Fibroblast of lung (primary cell): ENCODE measurements at regions not wholly inside any gene's neighbourhood (a gene's known extent, or its start where the extent isn't known, plus 50 kb on each side); places are given as distances from the start of the nearest gene placed in this dataset.

Experiments
- DNase-seq, 2 donors: peaks; one replicate each; pipeline versions ENCODE4 v3.0.0 to v3.0.0-alpha.2; 2010; ENCODE audit warnings: low read depth in 2 of 2
- H2AFZ ChIP-seq: 2 replicates; pipeline ENCODE4 v1.5.1; 2012; ENCODE audit warnings: low read length, control low read depth, inconsistent platforms
- H3K27ac ChIP-seq: 2 replicates; pipeline ENCODE4 v1.5.1; 2011; ENCODE audit warnings: low read length, control low read depth; ENCODE audit not compliant: insufficient read depth
- H3K27me3 ChIP-seq: 2 replicates; pipeline ENCODE4 v1.5.1; 2011; ENCODE audit warnings: mild to moderate bottlenecking, low read length; ENCODE audit not compliant: control insufficient read depth, insufficient read depth
- H3K36me3 ChIP-seq: 2 replicates; pipeline ENCODE4 v1.5.1; 2011; ENCODE audit warnings: low read length; ENCODE audit not compliant: control insufficient read depth, insufficient read depth
- H3K4me1 ChIP-seq: 2 replicates; pipeline ENCODE4 v1.5.1; 2011; ENCODE audit warnings: low read length; ENCODE audit not compliant: control insufficient read depth, insufficient read depth; ENCODE audit errors: extremely low read depth
- H3K4me2 ChIP-seq: 2 replicates; pipeline ENCODE4 v1.5.1; 2011; ENCODE audit warnings: low read length, control low read depth; ENCODE audit not compliant: insufficient read depth; ENCODE audit errors: extremely low read depth
- H3K4me3 ChIP-seq, 4 experiments: fragments of 200-600 bp in 1 of 4; sonication (generic) in 1 of 4; replicated peaks in 1 of 4; 2 replicates each; pipeline ENCODE4 v1.5.1; 2011 to 2016; ENCODE audit warnings: low read length in 4 of 4, low read depth in 3 of 4, mild to moderate bottlenecking in 3 of 4, control low read depth in 2 of 4, inconsistent platforms in 1 of 4, mixed read lengths in 1 of 4; ENCODE audit not compliant: insufficient read depth in 1 of 4; ENCODE audit errors: control extremely low read depth in 1 of 4
- H3K79me2 ChIP-seq: 2 replicates; pipeline ENCODE4 v1.5.1; 2012; ENCODE audit warnings: mild to moderate bottlenecking, low read length, inconsistent platforms; ENCODE audit not compliant: control insufficient read depth, insufficient read depth
- H3K9ac ChIP-seq: 2 replicates; pipeline ENCODE4 v1.5.1; 2011; ENCODE audit warnings: mild to moderate bottlenecking, low read length, control low read depth; ENCODE audit not compliant: insufficient read depth
- H3K9me3 ChIP-seq: 2 replicates; pipeline ENCODE4 v1.5.1; 2012; ENCODE audit warnings: low read depth, low read length; ENCODE audit not compliant: control insufficient read depth, insufficient read depth
- H4K20me1 ChIP-seq: 2 replicates; pipeline ENCODE4 v1.5.1; 2011; ENCODE audit warnings: low read length; ENCODE audit not compliant: control insufficient read depth, insufficient read depth; ENCODE audit errors: extremely low read depth
- EZH2 ChIP-seq: IDR thresholded peaks from 2 replicates; pipeline ENCODE4 v1.5.1; 2012; ENCODE audit warnings: low read length, control low read depth, mild to moderate bottlenecking; ENCODE audit errors: missing control alignments
- TF ChIP-seq, protein P1 (sequence below), 2 donors: IDR thresholded peaks in 1 of 2; conservative IDR thresholded peaks in 1 of 2; 1 replicate in 1 of 2; 2 replicates in 1 of 2; pipeline ENCODE4 v1.5.1; 2011 to 2012; ENCODE audit warnings: low read length in 2 of 2, control low read depth in 1 of 2, inconsistent platforms in 1 of 2, low read depth in 1 of 2, mild to moderate bottlenecking in 1 of 2

DNA sequence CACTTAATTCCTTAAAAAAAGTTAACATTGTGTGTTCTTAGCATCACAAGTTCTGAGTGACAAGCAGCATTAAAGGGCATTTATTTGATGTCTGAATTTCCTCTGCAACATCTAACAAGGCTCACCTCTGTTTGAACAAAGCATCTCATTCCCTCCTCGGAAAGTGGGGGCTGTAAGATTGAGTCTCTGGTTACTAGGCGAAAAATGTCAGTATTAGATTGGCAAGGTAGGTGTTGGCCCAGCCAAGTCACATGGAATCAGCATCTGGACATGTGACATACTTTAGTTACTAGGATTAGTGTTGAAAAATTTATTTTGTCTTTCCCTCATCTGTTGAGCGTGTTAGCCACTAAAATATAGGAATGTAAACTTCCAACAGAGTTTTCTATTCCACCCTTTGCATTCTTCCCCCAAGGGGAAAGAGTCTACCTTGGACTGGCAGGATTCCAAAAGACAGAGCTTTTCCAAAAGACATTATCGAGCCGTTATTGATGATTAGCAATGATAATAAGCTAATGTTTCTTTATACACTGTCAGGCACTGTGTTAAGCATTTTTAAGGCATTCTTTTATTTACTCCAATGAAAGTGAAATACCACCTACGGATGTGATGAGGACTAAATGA, 194.9 kb upstream of the BTG1 start:
- no peak for TF ChIP-seq EZH2
- TF ChIP-seq, protein P1, sequence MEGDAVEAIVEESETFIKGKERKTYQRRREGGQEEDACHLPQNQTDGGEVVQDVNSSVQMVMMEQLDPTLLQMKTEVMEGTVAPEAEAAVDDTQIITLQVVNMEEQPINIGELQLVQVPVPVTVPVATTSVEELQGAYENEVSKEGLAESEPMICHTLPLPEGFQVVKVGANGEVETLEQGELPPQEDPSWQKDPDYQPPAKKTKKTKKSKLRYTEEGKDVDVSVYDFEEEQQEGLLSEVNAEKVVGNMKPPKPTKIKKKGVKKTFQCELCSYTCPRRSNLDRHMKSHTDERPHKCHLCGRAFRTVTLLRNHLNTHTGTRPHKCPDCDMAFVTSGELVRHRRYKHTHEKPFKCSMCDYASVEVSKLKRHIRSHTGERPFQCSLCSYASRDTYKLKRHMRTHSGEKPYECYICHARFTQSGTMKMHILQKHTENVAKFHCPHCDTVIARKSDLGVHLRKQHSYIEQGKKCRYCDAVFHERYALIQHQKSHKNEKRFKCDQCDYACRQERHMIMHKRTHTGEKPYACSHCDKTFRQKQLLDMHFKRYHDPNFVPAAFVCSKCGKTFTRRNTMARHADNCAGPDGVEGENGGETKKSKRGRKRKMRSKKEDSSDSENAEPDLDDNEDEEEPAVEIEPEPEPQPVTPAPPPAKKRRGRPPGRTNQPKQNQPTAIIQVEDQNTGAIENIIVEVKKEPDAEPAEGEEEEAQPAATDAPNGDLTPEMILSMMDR (conservative IDR thresholded peaks at IDR 0.05 in 1 of 2, IDR thresholded peaks at IDR 0.05 in 1 of 2; ENCODE audit: low read depth in 1 of 2, low read length in 2 of 2), result no peak
- H3K27ac ChIP-seq, result no peak overlapping the region
- no peak overlapping the region for H2AFZ ChIP-seq
- H3K9me3 ChIP-seq, result no peaks in the 10 kb centered on the region
- H4K20me1 ChIP-seq, result no peaks in the 10 kb centered on the region
- H3K4me2 ChIP-seq, result no peak overlapping the region
- H3K27me3 ChIP-seq, result no peaks in the 10 kb centered on the region
- H3K9ac ChIP-seq, result no peak overlapping the region
- no peak for DNase-seq
- no peak overlapping the region for H3K4me3 ChIP-seq
- H3K79me2 ChIP-seq, result no peaks in the 10 kb centered on the region
- H3K4me1 ChIP-seq, result no peaks in the 10 kb centered on the region
- no peaks in the 10 kb centered on the region for H3K36me3 ChIP-seq

DNA sequence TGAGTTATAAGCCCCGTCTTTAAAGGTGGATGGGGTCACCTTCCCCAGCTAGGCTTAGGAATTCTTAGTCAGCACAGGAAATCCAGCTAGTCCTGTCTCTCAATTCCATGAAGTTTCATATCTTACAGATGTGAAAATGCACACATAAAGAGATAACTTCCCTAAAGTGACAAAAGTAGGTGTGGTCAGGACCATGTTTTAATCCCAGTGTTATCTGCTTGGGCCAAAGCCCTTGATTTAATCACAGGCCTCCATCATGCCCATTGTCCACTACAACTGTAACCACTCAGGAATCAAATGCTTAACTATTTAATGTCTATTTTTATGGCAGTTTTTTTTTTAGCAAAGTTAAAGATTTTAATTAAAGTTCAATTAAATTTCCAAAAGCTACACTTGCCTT, 194.4 kb upstream of the BTG1 start:
- TF ChIP-seq EZH2, result no peak
- TF ChIP-seq, protein P1 (conservative IDR thresholded peaks at IDR 0.05 in 1 of 2, IDR thresholded peaks at IDR 0.05 in 1 of 2; ENCODE audit: low read depth in 1 of 2, low read length in 2 of 2), result no peak
- DNase-seq, result no peak
- no peak overlapping the region for H3K4me2 ChIP-seq
- no peak overlapping the region for H2AFZ ChIP-seq
- H3K9ac ChIP-seq, result no peak overlapping the region
- no peaks in the 10 kb centered on the region for H3K36me3 ChIP-seq
- H3K4me1 ChIP-seq, result no peaks in the 10 kb centered on the region
- no peaks in the 10 kb centered on the region for H3K27me3 ChIP-seq
- H3K9me3 ChIP-seq, result no peaks in the 10 kb centered on the region
- H3K79me2 ChIP-seq, result no peaks in the 10 kb centered on the region
- H3K27ac ChIP-seq, result no peak overlapping the region
- H3K4me3 ChIP-seq, result no peak overlapping the region
- no peaks in the 10 kb centered on the region for H4K20me1 ChIP-seq

DNA sequence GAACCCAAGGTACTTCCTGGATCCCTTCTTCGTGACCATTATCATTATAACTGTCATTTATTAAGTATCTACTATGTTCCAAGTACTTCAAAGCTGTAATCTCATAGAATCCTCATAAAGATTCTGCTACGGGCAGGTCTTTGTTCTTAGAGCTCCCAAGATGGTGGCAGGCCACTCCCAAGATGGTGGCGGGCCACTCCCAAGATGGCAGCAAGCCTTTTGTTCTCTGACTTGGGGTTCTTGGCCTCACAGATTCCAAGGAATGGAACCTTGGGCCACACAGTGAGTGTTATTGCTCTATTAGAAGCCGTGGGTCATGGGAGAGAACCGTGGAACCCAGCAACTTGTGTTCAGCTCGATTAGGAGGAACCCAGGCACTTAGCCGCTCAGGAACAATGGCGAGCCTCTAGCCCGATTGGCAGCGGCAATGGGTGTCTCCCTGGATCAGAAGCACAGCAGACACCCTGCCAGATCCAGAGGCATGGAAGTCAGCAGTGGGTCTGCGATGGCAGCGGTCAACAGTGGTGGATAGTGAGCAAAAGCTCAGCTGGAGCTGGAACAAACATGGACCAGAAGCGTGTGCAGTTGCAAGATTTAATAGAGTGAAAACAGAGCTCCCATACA, 193.7 kb upstream of the BTG1 start:
- no peaks in the 10 kb centered on the region for H3K9me3 ChIP-seq
- H3K36me3 ChIP-seq, result no peaks in the 10 kb centered on the region
- TF ChIP-seq, protein P1 (conservative IDR thresholded peaks at IDR 0.05 in 1 of 2, IDR thresholded peaks at IDR 0.05 in 1 of 2; ENCODE audit: low read depth in 1 of 2, low read length in 2 of 2), result no peak
- TF ChIP-seq EZH2, result no peak
- no peak overlapping the region for H2AFZ ChIP-seq
- H3K4me1 ChIP-seq, result no peaks in the 10 kb centered on the region
- H3K27ac ChIP-seq, result no peak overlapping the region
- no peak overlapping the region for H3K4me2 ChIP-seq
- no peak for DNase-seq
- no peak overlapping the region for H3K9ac ChIP-seq
- H4K20me1 ChIP-seq, result no peaks in the 10 kb centered on the region
- no peak overlapping the region for H3K4me3 ChIP-seq
- no peaks in the 10 kb centered on the region for H3K27me3 ChIP-seq
- H3K79me2 ChIP-seq, result no peaks in the 10 kb centered on the region
